Daoy (cell line): ENCODE measurements at regions not wholly inside any gene's neighbourhood (a gene's known extent, or its start where the extent isn't known, plus 50 kb on each side); places are given as distances from the start of the nearest gene placed in this dataset.
A peak's percentile ranks its signal among the peaks of the same experiment; 100 is the strongest.

Experiments
- DNase-seq: peaks from one replicate; pipeline ENCODE4 v3.0.0-alpha.2; 2015; ENCODE audit warnings: low read depth

GRCh38 chr14:29111554-29111953 lies 345.0 kb downstream of the FOXG1 start:
- DNase-seq = no peak

GRCh38 chr14:29123017-29123416 lies 356.4 kb downstream of the FOXG1 start:
- DNase-seq = no peak

- no peak for DNase-seq
These were observed 359.8 kb downstream of the FOXG1 start for GRCh38 chr14:29126361-29126760.

GRCh38 chr14:29126865-29127264 lies 360.3 kb downstream of the FOXG1 start:
- DNase-seq = no peak

- no peak for DNase-seq
These were observed 373.4 kb downstream of the FOXG1 start for GRCh38 chr14:29140016-29140415.

GRCh38 chr14:29144621-29145020 lies 378.0 kb downstream of the FOXG1 start:
- peak; percentile 32 for DNase-seq

- DNase-seq = no peak
These were observed 381.6 kb downstream of the FOXG1 start for GRCh38 chr14:29148221-29148620.

- no peak for DNase-seq
These were observed 383.2 kb downstream of the FOXG1 start for GRCh38 chr14:29149798-29150197.

GRCh38 chr14:29150659-29151058 lies 384.1 kb downstream of the FOXG1 start:
- DNase-seq = no peak

- no peak for DNase-seq
These were observed 389.5 kb downstream of the FOXG1 start for GRCh38 chr14:29156096-29156495.

GRCh38 chr14:29161593-29161992 lies 395.0 kb downstream of the FOXG1 start:
- DNase-seq = no peak

GRCh38 chr14:29163109-29163508 lies 396.5 kb downstream of the FOXG1 start:
- DNase-seq = no peak

GRCh38 chr14:29165431-29165830 lies 398.8 kb downstream of the FOXG1 start:
- no peak for DNase-seq

- no peak for DNase-seq
These were observed 399.9 kb downstream of the FOXG1 start for GRCh38 chr14:29166507-29166906.

- DNase-seq = peak; percentile 8
These were observed 401.6 kb downstream of the FOXG1 start for GRCh38 chr14:29168149-29168548.

- no peak for DNase-seq
These were observed 402.8 kb downstream of the FOXG1 start for GRCh38 chr14:29169408-29169807.

- no peak for DNase-seq
These were observed 409.1 kb downstream of the FOXG1 start for GRCh38 chr14:29175706-29176105.

GRCh38 chr14:29176876-29177275 lies 410.3 kb downstream of the FOXG1 start:
- DNase-seq = no peak

- no peak for DNase-seq
These were observed 412.4 kb downstream of the FOXG1 start for GRCh38 chr14:29178971-29179370.

GRCh38 chr14:29191092-29191491 lies 424.5 kb downstream of the FOXG1 start:
- DNase-seq = no peak

GRCh38 chr14:29197557-29197956 lies 431.0 kb downstream of the FOXG1 start:
- DNase-seq = no peak

- DNase-seq = no peak
These were observed 439.1 kb downstream of the FOXG1 start for GRCh38 chr14:29205658-29206057.

- DNase-seq = no peak
These were observed 449.3 kb downstream of the FOXG1 start for GRCh38 chr14:29215853-29216252.

- DNase-seq = peak; percentile 9
These were observed 450.0 kb downstream of the FOXG1 start for GRCh38 chr14:29216268-29217232.
